Mesodermal cell (in vitro differentiated cells): ENCODE measurements at regions not wholly inside any gene's neighbourhood (a gene's known extent, or its start where the extent isn't known, plus 50 kb on each side); places are given as distances from the start of the nearest gene placed in this dataset.
A peak's percentile ranks its signal among the peaks of the same experiment; 100 is the strongest.
"Not testable (repeated sequence)": the region's sequence is repeated elsewhere in the genome, so short reads cannot be mapped to it uniquely, and the experiment has no call there.

Source experiments
- H3K27ac ChIP-seq: 2 replicates; pipeline ENCODE4 v1.7.0; 2013; ENCODE audit warnings: mild to moderate bottlenecking, low read depth, low read length, moderate library complexity; ENCODE audit not compliant: severe bottlenecking
- H3K36me3 ChIP-seq: 2 replicates; pipeline ENCODE4 v1.7.1; 2013; ENCODE audit warnings: mild to moderate bottlenecking, low read length, moderate library complexity; ENCODE audit not compliant: control insufficient read depth, insufficient read depth
- H3K4me1 ChIP-seq: one replicate; pipeline ENCODE4 v1.7.1; 2013; ENCODE audit warnings: mild to moderate bottlenecking, low read length; ENCODE audit not compliant: insufficient read depth, control insufficient read depth, poor library complexity, severe bottlenecking
- H3K4me3 ChIP-seq: 2 replicates; pipeline ENCODE4 v1.7.0; 2013; ENCODE audit warnings: low read length, control low read depth, mild to moderate bottlenecking; ENCODE audit not compliant: insufficient read depth, poor library complexity, severe bottlenecking; ENCODE audit errors: extremely low read depth
- H3K9me3 ChIP-seq: 2 replicates; pipeline ENCODE4 v1.7.1; 2013; ENCODE audit warnings: mild to moderate bottlenecking, low read length, moderate library complexity; ENCODE audit not compliant: control insufficient read depth
- WGBS, 2 experiments: methylation state at CpG; one replicate each; pipeline ENCODE4 v1.1.5; 2013; ENCODE audit warnings: missing lambda C conversion rate in 2 of 2; ENCODE audit not compliant: insufficient coverage in 2 of 2; 5-methylcytosine and 5-hydroxymethylcytosine counted together

DNA sequence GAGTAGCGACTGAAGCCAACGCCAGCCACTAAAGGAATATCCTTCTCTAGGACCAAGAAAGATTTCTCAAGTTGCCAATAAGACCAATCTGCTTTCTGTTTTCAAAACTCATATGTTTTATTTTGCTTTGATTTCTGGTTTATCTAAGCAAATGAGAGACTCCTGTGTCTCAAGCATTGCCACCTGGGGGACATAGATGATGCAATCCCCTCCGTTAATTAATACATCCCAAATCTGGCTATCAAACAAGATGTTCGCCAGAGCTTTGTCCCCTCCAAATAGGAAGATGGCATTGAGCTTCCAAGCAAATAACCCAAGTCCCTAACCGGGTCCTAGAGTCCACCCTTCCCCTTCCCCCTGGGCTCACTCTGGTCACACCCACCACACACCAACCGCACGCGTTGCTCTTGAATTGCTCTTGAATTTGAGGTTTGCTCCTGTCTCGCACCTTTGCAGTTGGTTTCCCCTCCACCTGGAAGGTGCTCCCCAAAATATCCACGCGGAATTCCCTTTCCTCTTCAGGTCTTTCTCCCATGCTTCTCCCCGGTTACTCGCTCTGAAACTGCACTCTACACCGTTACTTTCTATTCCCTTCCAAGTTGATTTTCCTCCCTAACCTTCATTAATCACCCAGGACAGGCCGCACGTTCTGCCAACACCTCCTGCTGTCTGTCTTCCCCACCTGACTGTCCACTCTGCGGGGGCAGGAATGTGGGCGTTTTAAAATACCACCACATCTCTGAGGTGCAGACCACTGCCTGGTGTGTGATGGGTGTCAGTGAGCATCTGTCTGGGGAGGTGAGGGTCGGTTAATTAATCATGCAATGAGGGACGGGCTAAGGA is 64.1 kb upstream of the RNF32 start:
- H3K36me3 ChIP-seq, result no peaks in the 10 kb centered on the region
- no peaks in the 10 kb centered on the region for H3K9me3 ChIP-seq
- no peak overlapping the region for H3K27ac ChIP-seq
- no peak overlapping the region for H3K4me3 ChIP-seq
- WGBS, 2 experiments, result 83 to 84% methylated on average over 11 to 17 of the region's 20 CpGs
- H3K4me1 ChIP-seq, result no peaks in the 10 kb centered on the region

- Histone ChIP-seq H3K27ac (no peak overlapping the region), H3K36me3 (no peaks in the 10 kb centered on the region), H3K9me3 (no peaks in the 10 kb centered on the region), H3K4me1 (no peaks in the 10 kb centered on the region), H3K4me3 (no peak overlapping the region)
- 100% methylated on average over 1 of the region's 1 CpG; no CpG with 5 or more reads in 1 of the 2 experiments for WGBS, 2 experiments
Observed at GRCh38 chr7:156568258-156568657, 72.3 kb upstream of the RNF32 start.

DNA sequence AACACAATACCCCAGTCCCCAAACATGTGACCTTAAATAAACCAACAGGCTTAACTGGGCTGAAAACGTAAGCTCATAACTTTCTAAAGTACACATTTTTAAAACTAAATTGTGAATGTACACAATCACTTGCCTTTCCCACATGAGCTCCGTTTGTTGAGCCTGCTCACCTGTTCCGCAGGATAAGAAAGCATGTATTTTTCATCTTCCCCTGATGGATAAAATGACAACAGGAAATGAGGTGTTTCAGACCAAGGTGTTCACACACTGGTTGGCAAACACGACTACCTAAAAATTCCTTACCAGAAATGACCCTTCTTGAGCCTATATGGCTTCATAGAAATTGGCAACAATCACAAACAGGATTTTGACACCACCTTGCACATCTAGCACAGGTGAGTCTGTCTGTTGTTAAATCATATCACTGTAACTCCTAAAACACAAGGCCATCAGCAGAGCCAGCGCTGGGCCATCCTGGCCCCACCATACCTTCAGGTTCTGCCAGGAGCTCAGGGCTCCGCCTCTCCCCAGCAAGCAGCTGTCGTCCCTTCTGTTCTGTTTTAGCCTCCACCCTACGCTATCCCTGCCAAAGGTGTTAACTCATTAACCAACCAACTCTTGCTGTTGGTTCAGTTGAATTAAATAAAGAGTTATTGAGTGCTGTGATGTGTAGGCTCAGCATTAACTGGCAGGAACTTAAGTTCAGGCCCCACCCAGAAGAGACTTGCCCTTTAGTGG is 73.6 kb upstream of the RNF32 start:
- Histone ChIP-seq H3K27ac (no peak overlapping the region), H3K4me1 (no peaks in the 10 kb centered on the region), H3K4me3 (no peak overlapping the region), H3K9me3 (no peaks in the 10 kb centered on the region), H3K36me3 (no peaks in the 10 kb centered on the region)
- WGBS, 2 experiments, result 84 to 92% methylated on average over 6 of the region's 8 CpGs

DNA sequence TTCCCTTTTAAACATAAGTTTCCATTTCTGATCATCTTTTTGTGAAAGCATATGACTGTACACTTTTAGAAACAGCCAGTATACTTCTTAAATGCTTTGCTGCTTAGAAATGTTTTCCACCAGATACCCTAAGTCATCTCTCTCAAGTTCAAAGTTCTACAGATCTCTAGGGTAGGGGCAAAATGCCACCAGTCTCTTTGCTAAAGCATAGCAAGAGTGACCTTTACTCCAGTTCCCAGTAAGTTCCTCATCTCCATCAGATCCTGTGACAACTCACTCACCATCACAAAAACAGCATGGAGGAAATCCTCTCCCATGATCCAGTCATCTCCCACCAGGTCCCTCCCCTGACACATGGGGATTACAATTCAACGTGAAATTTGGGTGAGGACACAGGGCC is 75.6 kb upstream of the RNF32 start:
- not testable (repeated sequence) for H3K36me3 ChIP-seq, H3K4me1 ChIP-seq, H3K27ac ChIP-seq, H3K9me3 ChIP-seq, H3K4me3 ChIP-seq
- 100% methylated on average over 1 of the region's 1 CpG; no CpG with 5 or more reads in 1 of the 2 experiments for WGBS, 2 experiments

DNA sequence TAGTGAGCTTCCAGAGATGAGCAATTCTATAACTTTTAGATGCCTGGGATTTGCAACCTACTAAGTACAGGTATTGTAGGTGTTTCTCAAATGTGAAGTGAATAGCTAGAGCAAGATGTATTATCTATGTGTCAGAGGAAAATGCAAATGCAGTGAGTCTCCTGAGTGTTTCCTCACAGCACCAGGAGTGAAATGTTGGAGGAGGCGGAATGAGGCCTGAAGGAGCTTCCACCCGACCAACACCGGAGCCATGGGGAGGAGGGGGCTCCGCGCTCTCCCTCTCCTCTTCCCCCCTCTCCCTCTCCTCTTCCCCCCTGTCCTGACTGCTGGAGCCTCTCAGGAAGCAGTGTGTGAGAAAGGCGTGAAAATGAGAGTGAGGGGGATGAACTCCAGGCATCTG is 79.9 kb upstream of the RNF32 start:
- H3K4me1 ChIP-seq, result peaks cover 2% of the 10 kb centered on the region
- H3K27ac ChIP-seq, result peak overlapping the region; percentile 37
- no peaks in the 10 kb centered on the region for H3K9me3 ChIP-seq
- WGBS, 2 experiments, result 80% methylated on average over 1 of the region's 6 CpGs; no CpG with 5 or more reads in 1 of the 2 experiments
- H3K4me3 ChIP-seq, result no peak overlapping the region
- no peaks in the 10 kb centered on the region for H3K36me3 ChIP-seq

DNA sequence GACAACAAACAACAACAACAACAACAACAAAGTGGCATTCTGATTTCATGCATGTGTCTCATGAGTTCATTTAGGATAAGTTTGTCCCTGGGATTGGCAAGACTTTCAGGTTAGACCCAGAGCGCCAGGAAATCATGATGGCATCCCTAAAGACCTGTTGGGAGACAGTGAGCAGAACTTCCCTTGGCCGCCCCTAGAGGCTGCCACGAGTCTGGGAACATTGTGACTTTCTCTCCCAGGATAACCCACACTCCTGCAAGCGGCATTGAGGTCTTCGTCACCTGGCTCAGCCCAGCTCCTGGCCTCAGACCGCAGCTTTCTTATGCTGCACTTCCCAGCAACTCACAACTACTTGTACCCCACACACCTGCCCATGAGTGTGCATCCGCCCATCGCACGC is 80.5 kb upstream of the RNF32 start:
- Histone ChIP-seq H3K36me3 (no peaks in the 10 kb centered on the region), H3K4me1 (peaks cover 2% of the 10 kb centered on the region), H3K9me3 (no peaks in the 10 kb centered on the region), H3K4me3 (no peak overlapping the region), H3K27ac (no peak overlapping the region)
- WGBS, 2 experiments, result 65 to 67% methylated on average over 7 to 8 of the region's 9 CpGs

DNA sequence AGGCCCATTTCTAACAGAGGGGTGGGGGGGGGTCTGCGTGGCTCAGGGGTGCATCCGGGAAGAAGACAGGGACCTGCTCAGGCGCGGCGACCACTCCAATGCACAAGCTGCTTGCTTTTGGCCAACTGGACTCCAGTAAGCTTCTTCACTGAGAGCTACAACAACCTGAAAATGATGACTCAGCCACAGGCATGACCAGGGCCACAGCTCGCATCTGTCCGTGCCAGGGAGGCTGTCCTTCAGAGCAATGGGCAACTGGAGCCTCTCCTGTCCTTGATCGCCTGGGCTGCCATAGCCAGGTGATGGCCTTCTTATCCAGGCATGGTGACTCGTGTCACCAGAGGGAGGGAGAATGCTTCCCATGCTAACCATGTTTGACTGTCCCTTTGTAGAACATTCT is 81.6 kb upstream of the RNF32 start:
- Histone ChIP-seq H3K9me3 (no peaks in the 10 kb centered on the region), H3K4me1 (peaks cover 2% of the 10 kb centered on the region), H3K4me3 (no peak overlapping the region), H3K27ac (no peak overlapping the region), H3K36me3 (no peaks in the 10 kb centered on the region)
- WGBS, 2 experiments, result 94 to 98% methylated on average over 8 to 9 of the region's 9 CpGs

DNA sequence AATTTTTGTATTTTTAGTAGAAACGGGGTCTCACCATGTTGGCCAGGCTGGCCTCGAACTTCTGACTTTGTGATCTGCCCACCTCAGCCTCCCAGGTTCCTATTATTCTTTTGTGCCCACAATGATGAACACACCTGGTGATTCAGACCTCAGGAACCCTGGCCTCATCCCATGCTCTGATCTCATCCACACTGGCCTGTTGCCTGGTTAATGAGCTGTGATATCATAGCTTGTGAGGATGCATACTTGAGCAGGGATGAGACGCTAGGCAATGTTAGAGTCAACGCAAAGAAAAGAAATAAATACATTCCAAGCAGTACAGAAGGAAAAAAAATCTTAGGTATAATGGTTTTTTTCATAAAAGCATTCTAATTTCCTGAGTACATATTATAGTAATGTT is 82.4 kb upstream of the RNF32 start:
- H3K9me3 ChIP-seq, result no peaks in the 10 kb centered on the region
- peaks cover 2% of the 10 kb centered on the region for H3K4me1 ChIP-seq
- H3K27ac ChIP-seq, result no peak overlapping the region
- no peak overlapping the region for H3K4me3 ChIP-seq
- 100% methylated on average over 2 of the region's 4 CpGs for WGBS, 2 experiments
- no peaks in the 10 kb centered on the region for H3K36me3 ChIP-seq

DNA sequence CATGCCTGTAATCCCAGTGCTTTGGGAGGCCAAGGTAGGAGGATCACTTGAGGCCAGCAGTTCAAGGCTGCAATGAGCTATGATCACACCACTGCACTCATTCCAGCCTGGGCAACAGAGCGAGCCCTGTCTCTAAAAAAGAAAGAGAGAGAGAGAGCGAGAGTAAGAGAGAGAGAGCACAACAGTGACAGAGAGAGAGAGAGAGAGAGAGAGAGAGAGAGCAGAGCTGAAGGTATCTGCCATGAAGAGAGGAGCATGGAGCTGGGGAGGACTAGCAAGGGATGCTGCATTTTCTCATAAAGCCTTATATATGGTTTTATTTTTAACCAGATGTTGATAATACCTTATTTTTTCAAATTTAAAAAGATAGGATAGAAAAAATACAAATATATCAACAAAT is 84.5 kb upstream of the RNF32 start:
- 79 to 83% methylated on average over 2 of the region's 2 CpGs for WGBS, 2 experiments
- Histone ChIP-seq H3K4me1 (peaks cover 2% of the 10 kb centered on the region), H3K36me3 (no peaks in the 10 kb centered on the region), H3K9me3 (no peaks in the 10 kb centered on the region), H3K27ac (no peak overlapping the region), H3K4me3 (no peak overlapping the region)

DNA sequence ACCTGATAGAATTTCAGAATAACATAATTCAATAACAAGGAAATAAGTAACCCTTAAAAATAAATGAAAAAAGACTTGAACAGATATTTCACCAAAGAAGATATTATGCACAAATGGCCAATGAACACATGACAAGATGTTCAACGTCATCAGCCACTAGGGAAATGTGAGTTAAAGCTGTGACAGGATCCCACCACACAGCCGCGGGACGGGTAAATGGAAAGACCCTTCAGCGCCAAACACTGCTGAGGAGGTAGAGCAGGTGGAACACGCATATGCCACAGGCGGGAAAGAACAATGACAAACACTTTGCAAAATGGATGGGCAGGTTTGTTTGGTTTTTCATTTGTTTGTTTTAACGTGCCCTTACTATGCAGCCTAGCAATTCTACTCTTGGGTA is 86.1 kb upstream of the RNF32 start:
- Histone ChIP-seq H3K27ac (no peak overlapping the region), H3K9me3 (no peaks in the 10 kb centered on the region)
- 92 to 97% methylated on average over 5 to 6 of the region's 8 CpGs for WGBS, 2 experiments

DNA sequence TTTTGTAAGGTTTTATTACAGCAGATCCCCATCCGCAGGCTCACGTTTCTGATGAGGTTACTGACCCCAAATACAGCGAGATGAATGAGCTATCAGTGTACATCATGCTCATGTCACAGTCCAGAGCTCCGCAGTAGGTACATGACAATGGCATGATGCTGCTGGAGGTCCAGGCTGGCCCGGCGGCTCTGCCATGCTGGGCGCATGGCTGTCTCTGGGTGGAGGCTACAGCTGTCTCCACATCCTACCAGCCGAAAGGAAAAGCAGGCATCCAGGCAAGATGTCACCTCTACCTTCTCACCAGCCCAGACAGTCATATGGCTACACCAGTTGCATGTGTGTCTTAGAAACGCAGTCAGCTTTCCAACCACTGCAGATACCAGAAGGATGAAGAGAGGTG is 90.9 kb upstream of the RNF32 start:
- Histone ChIP-seq H3K27ac (no peak overlapping the region), H3K4me1 (no peaks in the 10 kb centered on the region), H3K36me3 (no peaks in the 10 kb centered on the region), H3K4me3 (no peak overlapping the region), H3K9me3 (no peaks in the 10 kb centered on the region)
- WGBS, 2 experiments, result 93 to 98% methylated on average over 7 to 8 of the region's 9 CpGs

More for the DNA sequence above, 86.1 kb upstream of the RNF32 start:
- H3K36me3 ChIP-seq, result no peaks in the 10 kb centered on the region
- no peak overlapping the region for H3K4me3 ChIP-seq
- no peaks in the 10 kb centered on the region for H3K4me1 ChIP-seq
